ENCODE measurements at regions not wholly inside any gene's neighbourhood (a gene's known extent, or its start where the extent isn't known, plus 50 kb on each side); places are given as distances from the start of the nearest gene placed in this dataset.

DNA sequence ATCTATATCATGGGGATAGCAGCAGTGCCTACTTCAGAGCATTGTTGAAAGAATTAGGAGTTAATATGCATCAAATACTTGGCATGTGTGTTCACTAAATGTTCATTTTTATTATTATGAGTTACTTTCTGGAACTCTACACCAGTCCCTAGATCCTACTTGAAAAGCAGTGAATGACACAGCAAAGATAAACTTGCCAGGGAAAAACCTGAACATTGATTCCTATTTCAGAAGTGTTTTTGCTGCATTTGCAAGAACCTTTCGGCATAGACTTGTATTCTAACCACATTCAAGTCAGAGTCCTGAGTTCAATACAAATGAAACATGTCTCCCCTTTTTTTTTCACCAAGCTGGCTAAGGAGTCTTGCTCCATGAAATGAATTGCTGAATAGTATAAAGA, 187.4 kb upstream of the TAB2 start:
- intact Hi-C loops (cut with DNase I, micrococcal nuclease) = no loop called here
- Histone ChIP-seq H3K27ac (ENCODE audit: low read depth in 1 of 2, low read length in 2 of 2) (no peak overlapping the region), H3K4me1 (ENCODE audit: insufficient read depth, low read length) (peaks cover 40% of the 10 kb centered on the region), H3K9me3 (ENCODE audit: control insufficient read depth in 1 of 2, insufficient read depth in 1 of 2, low read length in 2 of 2) (no peaks in the 10 kb centered on the region), H3K27me3 (ENCODE audit: control insufficient read depth in 1 of 2, insufficient read depth in 2 of 2, low read length in 2 of 2) (no peaks in the 10 kb centered on the region), H3K4me3 (ENCODE audit: low read length) (no peak overlapping the region), H3K36me3 (ENCODE audit: insufficient read depth, low read length) (no peaks in the 10 kb centered on the region)
- Mint-ChIP-seq H3K27ac (peak overlapping the region; percentile 77), H3K4me3 (no peak overlapping the region), H3K9me3 (no peaks in the 10 kb centered on the region), H3K4me1 (ENCODE audit: low read depth) (peaks cover 56% of the 10 kb centered on the region), H3K27me3 (no peaks in the 10 kb centered on the region), H3K36me3 (ENCODE audit: low read depth) (no peaks in the 10 kb centered on the region)
- TF ChIP-seq, protein P1, sequence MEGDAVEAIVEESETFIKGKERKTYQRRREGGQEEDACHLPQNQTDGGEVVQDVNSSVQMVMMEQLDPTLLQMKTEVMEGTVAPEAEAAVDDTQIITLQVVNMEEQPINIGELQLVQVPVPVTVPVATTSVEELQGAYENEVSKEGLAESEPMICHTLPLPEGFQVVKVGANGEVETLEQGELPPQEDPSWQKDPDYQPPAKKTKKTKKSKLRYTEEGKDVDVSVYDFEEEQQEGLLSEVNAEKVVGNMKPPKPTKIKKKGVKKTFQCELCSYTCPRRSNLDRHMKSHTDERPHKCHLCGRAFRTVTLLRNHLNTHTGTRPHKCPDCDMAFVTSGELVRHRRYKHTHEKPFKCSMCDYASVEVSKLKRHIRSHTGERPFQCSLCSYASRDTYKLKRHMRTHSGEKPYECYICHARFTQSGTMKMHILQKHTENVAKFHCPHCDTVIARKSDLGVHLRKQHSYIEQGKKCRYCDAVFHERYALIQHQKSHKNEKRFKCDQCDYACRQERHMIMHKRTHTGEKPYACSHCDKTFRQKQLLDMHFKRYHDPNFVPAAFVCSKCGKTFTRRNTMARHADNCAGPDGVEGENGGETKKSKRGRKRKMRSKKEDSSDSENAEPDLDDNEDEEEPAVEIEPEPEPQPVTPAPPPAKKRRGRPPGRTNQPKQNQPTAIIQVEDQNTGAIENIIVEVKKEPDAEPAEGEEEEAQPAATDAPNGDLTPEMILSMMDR (IDR thresholded peaks at IDR 0.05) = no peak
- ChIA-PET POLR2A (interaction anchor here (1.2 to 1.3 kb wide), 2 partner anchors 10 to 132 kb away, joined by 4 to 5 read pairs; no protein-coding TSS in a partner anchor), CTCF (interaction anchor here (1.4 to 1.7 kb wide), 2 partner anchors 41 to 302 kb away, joined by 3 read pairs; no protein-coding TSS in a partner anchor)
- DNase-seq = no peak
- no peak for ATAC-seq (ENCODE audit: poor library complexity)

DNA sequence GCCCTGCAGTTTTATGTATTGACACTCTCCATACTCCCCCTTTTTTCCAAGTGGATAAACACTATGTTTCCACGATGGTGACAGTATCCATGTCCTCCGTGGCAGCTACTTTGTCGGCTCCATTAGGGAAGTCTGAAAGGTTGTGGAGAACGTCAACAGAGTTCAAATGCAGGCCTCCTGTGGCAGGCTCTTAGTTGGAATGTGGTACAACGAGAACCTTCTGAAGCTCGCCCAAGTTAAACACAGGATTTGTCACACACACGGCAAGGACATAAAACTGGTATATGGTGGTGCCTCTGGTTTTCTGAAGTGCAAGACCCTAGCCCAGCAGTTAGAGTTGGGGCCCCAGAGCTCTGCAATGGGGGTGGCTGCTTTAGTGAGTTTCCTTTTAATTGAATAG, 187.0 kb upstream of the TAB2 start:
- Mint-ChIP-seq H3K27ac (peak overlapping the region; percentile 77), H3K9me3 (no peaks in the 10 kb centered on the region), H3K4me1 (ENCODE audit: low read depth) (peaks cover 56% of the 10 kb centered on the region), H3K36me3 (ENCODE audit: low read depth) (no peaks in the 10 kb centered on the region), H3K4me3 (no peak overlapping the region), H3K27me3 (no peaks in the 10 kb centered on the region)
- no peak for ATAC-seq (ENCODE audit: poor library complexity)
- POLR2A ChIA-PET = interaction anchor here (1.2 kb wide), 1 partner anchor 9 kb away, joined by 5 read pairs; no protein-coding TSS in a partner anchor
- intact Hi-C loops (cut with DNase I, micrococcal nuclease) = no loop called here
- Histone ChIP-seq H3K27me3 (ENCODE audit: control insufficient read depth in 1 of 2, insufficient read depth in 2 of 2, low read length in 2 of 2) (no peaks in the 10 kb centered on the region), H3K27ac (ENCODE audit: low read depth in 1 of 2, low read length in 2 of 2) (no peak overlapping the region), H3K9me3 (ENCODE audit: control insufficient read depth in 1 of 2, insufficient read depth in 1 of 2, low read length in 2 of 2) (no peaks in the 10 kb centered on the region), H3K4me3 (ENCODE audit: low read length) (no peak overlapping the region), H3K36me3 (ENCODE audit: insufficient read depth, low read length) (no peaks in the 10 kb centered on the region), H3K4me1 (ENCODE audit: insufficient read depth, low read length) (peaks cover 40% of the 10 kb centered on the region)
- TF ChIP-seq, protein P1 (IDR thresholded peaks at IDR 0.05) = no peak
- CTCF ChIA-PET = interaction anchor here (0.6 to 1.7 kb wide), 3 partner anchors 41 to 1882 kb away, joined by 3 read pairs; no protein-coding TSS in a partner anchor
- DNase-seq = no peak

DNA sequence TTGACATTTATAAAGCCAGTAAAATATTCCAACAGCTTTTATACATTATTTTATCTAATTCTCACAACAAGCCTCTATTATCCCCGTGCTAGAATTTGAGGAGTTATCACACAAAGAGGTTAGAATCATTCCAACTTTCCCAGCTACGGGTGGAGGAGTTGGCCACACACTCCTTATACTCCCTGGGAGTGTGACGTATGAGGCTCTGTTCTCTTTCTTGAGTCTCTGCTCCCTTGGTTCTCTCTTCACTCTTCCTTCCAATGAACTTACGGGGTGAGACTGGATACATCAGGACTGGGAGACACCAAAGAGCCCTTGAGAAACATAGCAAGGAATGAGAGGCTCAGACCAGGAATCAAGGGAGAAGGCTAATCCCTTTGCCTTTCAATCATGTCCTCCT, 185.6 kb upstream of the TAB2 start:
- Mint-ChIP-seq H3K27me3 (no peaks in the 10 kb centered on the region), H3K27ac (peak overlapping the region; percentile 24), H3K9me3 (no peaks in the 10 kb centered on the region), H3K4me3 (no peak overlapping the region), H3K36me3 (ENCODE audit: low read depth) (no peaks in the 10 kb centered on the region), H3K4me1 (ENCODE audit: low read depth) (peaks cover 50% of the 10 kb centered on the region)
- CTCF ChIA-PET = interaction anchor here (1.7 kb wide), 1 partner anchor 42 kb away, joined by 3 read pairs; no protein-coding TSS in a partner anchor
- intact Hi-C loops (cut with DNase I, micrococcal nuclease) = no loop called here
- H3K27ac ChIP-seq (ENCODE audit: low read depth in 1 of 2, low read length in 2 of 2) = no peak overlapping the region
- no peaks in the 10 kb centered on the region for H3K9me3 ChIP-seq (ENCODE audit: control insufficient read depth in 1 of 2, insufficient read depth in 1 of 2, low read length in 2 of 2)
- no peak overlapping the region for H3K4me3 ChIP-seq (ENCODE audit: low read length)
- H3K4me1 ChIP-seq (ENCODE audit: insufficient read depth, low read length) = peaks cover 40% of the 10 kb centered on the region
- no peaks in the 10 kb centered on the region for H3K27me3 ChIP-seq (ENCODE audit: control insufficient read depth in 1 of 2, insufficient read depth in 2 of 2, low read length in 2 of 2)
- TF ChIP-seq, protein P1 (IDR thresholded peaks at IDR 0.05) = no peak
- DNase-seq (no peak), ATAC-seq (ENCODE audit: poor library complexity) (no peak)
- H3K36me3 ChIP-seq (ENCODE audit: insufficient read depth, low read length) = no peaks in the 10 kb centered on the region
- POLR2A ChIA-PET = interaction anchor here (1.0 to 1.4 kb wide), 3 partner anchors 16 to 56 kb away, joined by 3 read pairs; no protein-coding TSS in a partner anchor

All from CD4-positive, alpha-beta T cell (primary cell).